C4-2B (cell line): ENCODE measurements at regions not wholly inside any gene's neighbourhood (a gene's known extent, or its start where the extent isn't known, plus 50 kb on each side); places are given as distances from the start of the nearest gene placed in this dataset.
"Not testable (repeated sequence)": the region's sequence is repeated elsewhere in the genome, so short reads cannot be mapped to it uniquely, and the experiment has no call there.

Experiments used
- H3K27ac ChIP-seq: fragments of 450-650 bp; 2 replicates; pipeline ENCODE4 v1.5.1; 2017
- CTCF ChIP-seq: fragments of 450-650 bp; conservative IDR thresholded peaks from 2 replicates; pipeline ENCODE4 v1.5.1; 2017; ENCODE audit warnings: mild to moderate bottlenecking
- ZFX ChIP-seq: fragments of 450-650 bp; IDR thresholded peaks from 2 replicates; pipeline ENCODE4 v1.6.1; 2017

GRCh38 chr9:108035487-108035886 lies 545.9 kb upstream of the KLF4 start:
- no peak overlapping the region for H3K27ac ChIP-seq
- TF ChIP-seq ZFX = no peak

- TF ChIP-seq CTCF (no peak), ZFX (no peak)
- H3K27ac ChIP-seq = no peak overlapping the region
Observed at GRCh38 chr9:108033976-108034964, 544.7 kb upstream of the KLF4 start.

GRCh38 chr9:108032079-108032478 lies 542.5 kb upstream of the KLF4 start:
- not testable (repeated sequence) for H3K27ac ChIP-seq

- not testable (repeated sequence) for H3K27ac ChIP-seq
Observed at GRCh38 chr9:108031221-108031620, 541.7 kb upstream of the KLF4 start.

GRCh38 chr9:108026718-108027117 lies 537.1 kb upstream of the KLF4 start:
- H3K27ac ChIP-seq = not testable (repeated sequence)

GRCh38 chr9:108024604-108025003 lies 535.0 kb upstream of the KLF4 start:
- no peak overlapping the region for H3K27ac ChIP-seq
- TF ChIP-seq ZFX (no peak), CTCF (no peak)

- H3K27ac ChIP-seq = no peak overlapping the region
Observed at GRCh38 chr9:108022246-108022935, 532.8 kb upstream of the KLF4 start.

GRCh38 chr9:108021096-108021710 lies 531.6 kb upstream of the KLF4 start:
- TF ChIP-seq ZFX (no peak), CTCF (no peak)
- H3K27ac ChIP-seq = no peak overlapping the region

More at GRCh38 chr9:108022246-108022935, 532.8 kb upstream of the KLF4 start:
- TF ChIP-seq ZFX (no peak), CTCF (no peak)

GRCh38 chr9:108019821-108020220 lies 530.3 kb upstream of the KLF4 start:
- TF ChIP-seq ZFX (no peak), CTCF (no peak)
- H3K27ac ChIP-seq = no peak overlapping the region
